ENCODE measurements at regions not wholly inside any gene's neighbourhood (a gene's known extent, or its start where the extent isn't known, plus 50 kb on each side); places are given as distances from the start of the nearest gene placed in this dataset.

DNA sequence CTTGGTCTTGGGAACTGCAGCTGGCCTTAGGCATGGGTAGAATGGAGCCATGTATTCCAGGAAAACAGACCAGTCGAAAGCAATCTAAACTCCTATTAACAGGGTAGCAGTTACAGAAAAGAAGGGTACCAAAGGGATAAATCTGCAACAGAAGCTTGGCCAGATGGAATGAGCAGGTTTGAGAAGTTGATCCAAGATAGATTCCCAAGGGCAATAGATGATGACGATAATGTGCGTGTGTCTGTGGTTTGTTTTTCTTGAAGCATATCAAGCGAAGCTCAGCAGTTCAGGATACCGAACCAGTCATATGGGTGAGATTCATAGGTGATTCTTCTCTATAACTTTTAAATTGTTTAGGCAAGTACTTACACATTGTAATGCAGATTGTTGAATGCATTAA lies 203.8 kb upstream of the SEMA6D start:
- no peak for DNase-seq (ENCODE audit: low spot score)

GRCh38 chr15:47514200-47514652 lies 203.1 kb upstream of the SEMA6D start:
- peak; percentile 37 for DNase-seq (ENCODE audit: low spot score)

DNA sequence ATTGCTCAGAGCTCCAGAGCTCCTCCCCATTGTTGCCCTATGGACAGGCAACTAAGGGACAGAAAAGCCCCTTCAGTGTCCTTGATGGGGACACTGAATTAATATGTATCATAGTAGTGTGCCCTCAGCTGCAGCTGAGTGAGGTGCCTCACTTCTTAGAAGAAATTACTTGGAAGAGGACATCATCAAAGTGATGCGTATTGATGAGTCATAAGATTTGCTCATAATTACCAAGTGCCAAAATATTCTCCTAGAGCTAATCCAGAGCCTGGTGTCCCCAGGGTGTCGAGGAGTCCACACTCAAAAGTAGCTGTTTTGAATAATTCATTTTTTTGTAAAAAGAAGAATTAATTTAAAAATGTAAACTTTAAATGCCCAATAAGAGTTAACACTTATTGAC lies 200.7 kb upstream of the SEMA6D start:
- no peak for DNase-seq (ENCODE audit: low spot score)

DNA sequence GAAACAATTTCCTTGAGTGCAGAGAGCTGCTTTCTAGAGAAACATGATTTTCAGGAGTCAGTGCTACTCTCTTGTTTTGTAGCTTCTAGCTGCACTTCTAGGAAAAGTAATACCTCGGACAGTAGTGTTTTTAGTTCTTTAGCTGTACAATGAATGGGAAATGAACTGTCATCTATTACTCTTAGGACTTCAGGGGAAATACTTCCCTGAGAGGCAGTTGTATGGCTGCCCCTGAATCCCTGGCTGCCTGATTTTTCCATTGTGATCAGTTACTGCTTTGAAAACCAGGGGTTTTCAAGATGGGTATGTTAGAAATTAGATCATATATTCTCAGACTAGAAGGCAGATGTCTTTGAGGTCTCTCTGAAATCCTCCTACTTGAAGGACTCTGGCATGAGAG lies 200.3 kb upstream of the SEMA6D start:
- DNase-seq (ENCODE audit: low spot score), result no peak

DNA sequence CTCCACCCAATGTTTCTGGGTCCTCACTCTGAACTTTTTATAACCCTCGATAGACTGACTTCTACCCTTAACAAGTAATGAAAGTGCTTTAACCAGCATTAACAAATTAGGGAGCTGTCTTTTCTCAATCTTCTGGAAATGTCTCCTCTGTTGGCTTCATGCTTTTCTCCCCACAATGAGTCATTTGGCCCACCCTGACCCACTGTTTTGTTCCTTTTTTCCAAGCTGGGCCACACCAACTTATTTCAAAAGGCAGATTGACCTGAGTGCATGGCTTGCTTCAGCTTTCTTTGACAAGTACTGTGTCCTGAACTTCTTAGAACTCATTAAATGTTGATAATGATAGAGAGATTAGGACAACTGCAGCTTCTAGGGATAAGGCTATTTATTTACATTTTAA lies 199.6 kb upstream of the SEMA6D start:
- no peak for DNase-seq (ENCODE audit: low spot score)

DNA sequence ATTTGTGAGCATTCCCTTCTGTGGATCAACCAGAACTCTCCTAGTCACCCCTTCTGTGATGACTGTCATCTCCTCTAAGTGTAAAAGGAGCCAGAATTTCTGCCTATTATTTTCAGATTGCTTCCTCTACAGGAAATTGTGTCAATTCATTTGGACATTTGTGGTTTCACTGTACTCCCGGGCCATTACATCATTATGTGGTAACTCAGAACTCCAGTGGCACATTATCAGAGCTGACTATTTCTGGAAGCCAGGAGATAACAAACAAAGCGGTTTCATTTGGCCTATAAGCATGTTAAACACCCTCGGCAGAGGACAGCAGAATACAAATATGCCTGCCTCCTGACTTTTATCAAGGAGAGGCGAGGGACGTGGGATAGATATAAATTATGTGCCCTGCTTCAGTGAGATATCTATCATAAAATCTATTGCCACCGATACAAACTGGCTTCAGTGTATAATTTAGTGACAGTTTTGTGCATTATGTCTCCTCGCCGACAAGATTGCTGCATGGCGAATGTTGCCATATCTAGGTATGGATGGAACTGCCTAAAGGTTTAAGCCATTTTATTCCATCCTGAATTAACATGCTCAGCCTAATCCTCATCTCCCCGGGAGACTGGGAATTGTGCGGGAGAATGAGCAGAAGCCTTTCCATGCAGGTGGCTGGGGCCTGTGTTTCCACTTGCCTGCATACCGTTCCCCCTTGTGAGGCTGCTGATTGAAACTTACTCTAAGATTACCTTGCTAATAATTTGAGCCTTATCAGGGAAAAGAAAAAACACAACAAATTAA lies 193.4 kb upstream of the SEMA6D start:
- no peak for DNase-seq (ENCODE audit: low spot score)

- no peak for DNase-seq (ENCODE audit: low spot score)
These were observed 188.1 kb upstream of the SEMA6D start for GRCh38 chr15:47529241-47529640.

GRCh38 chr15:47534673-47535072 lies 182.6 kb upstream of the SEMA6D start:
- DNase-seq (ENCODE audit: low spot score), result no peak

DNA sequence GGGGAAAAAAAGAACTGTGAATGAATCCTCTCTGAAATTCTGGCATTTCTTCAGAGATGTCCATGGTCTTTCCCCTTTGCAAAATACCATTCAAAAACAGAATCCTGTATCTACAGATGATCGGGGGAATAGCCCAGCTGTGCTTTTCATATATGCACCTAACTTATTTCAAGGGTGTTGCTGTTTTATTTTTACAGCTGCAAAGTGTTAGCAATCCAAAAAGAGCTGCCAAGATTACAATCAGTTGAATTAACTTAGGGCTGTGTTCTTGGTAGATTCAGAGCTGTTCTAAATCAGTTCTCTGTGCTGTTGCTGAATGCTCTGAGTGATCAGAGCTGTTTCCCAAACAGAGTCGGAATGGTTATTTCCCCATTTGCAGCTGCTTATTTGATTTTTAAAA lies 175.7 kb upstream of the SEMA6D start:
- DNase-seq (ENCODE audit: low spot score), result no peak

DNA sequence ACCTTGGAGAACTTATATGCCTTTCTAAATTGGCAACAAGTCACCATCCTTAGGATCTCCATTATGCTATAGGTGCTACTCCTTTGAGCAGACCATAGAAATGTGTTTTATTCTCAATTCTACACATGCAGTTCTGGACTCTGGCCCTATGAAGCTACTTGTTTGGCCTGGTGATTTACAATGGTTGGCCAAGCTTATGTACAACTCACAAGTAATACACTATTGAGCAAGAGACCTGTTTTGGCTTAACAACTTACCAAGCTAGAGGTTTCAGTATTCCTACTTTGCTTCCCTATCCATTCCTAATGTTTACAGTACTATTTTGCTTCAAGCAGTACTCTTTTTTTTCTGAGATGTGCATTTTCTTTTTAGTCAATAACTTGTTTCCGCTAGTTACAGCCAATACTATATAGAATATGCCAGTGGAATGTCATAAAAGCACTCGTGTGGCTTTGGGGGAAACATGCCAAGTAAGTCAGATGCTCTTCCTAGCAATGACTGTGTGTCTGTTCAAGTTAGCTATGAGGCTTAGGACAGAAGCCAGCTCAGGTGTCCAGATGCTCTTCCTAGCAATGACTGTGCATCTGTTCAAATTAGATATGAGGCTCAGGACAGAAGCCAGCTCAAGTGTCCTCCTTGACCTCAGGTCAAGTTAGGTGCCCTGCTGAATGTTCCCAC lies 174.9 kb upstream of the SEMA6D start:
- DNase-seq (ENCODE audit: low spot score), result no peak

GRCh38 chr15:47548231-47548630 lies 169.1 kb upstream of the SEMA6D start:
- DNase-seq (ENCODE audit: low spot score), result no peak

- DNase-seq (ENCODE audit: low spot score), result no peak
These were observed 168.3 kb upstream of the SEMA6D start for GRCh38 chr15:47548986-47549385.

DNA sequence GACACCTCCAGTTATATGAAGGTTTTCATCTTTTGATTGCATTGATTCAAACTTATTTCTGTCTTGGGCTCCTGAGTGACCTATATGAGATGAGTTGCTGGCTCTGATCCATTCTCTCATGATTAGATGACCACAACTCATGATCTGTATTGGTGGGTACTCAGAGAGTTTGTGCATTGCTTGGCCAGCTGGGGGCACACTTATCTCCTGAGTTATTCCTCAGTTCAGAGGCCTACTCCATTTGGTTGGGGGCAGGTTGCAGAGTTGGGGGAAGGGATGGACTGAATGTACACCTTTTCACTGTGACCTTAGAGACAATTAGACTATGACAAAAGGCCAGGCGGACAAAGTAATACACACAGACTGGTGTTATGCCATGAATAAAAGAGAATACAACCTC lies 166.2 kb upstream of the SEMA6D start:
- no peak for DNase-seq (ENCODE audit: low spot score)

DNA sequence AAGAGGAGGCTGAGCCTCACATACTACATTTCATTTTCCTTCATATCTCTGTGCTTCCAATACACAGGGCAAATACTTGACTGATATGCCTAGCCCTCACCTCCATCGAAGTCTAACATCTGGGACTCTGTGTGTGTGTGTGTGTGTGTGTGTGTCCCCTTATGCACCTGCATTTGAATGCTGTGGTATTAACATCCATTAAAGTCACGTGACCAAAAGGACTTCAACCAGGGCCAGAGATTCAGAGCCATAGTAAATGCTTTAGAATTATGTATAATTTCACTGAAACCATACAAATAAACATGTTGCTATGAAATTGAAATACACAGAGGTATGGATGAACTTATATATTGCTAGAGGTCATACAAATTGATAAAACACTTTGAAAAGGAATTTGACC lies 165.8 kb upstream of the SEMA6D start:
- no peak for DNase-seq (ENCODE audit: low spot score)

DNA sequence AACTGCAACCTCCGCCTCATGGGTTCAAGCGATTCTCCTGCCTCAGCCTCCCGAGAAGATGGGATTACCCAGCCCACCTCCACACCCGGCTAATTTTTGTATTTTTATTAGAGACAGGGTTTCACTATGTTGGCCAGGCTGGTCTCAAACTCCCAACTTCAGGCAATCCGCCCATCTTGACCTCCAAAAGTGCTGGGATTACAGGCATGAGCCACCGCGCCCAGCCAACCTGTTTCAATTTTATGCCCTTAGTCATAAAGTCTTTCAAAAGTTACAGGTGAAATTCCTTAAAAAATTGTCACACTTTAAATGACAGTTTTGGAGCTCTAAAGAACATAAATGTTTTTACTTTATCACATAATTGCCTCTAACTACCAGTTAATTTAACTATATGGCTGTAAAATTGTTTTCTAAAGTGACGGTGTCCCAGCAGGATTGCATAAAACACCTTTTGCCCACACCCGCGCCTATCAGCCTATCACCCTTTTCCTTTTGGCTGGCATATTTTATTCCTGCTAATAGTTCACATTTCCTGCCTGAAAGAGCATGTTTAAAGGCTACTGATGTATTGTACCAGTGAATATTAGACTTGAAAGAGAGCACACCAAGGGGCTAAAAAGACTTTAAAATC lies 164.2 kb upstream of the SEMA6D start:
- no peak for DNase-seq (ENCODE audit: low spot score)

DNA sequence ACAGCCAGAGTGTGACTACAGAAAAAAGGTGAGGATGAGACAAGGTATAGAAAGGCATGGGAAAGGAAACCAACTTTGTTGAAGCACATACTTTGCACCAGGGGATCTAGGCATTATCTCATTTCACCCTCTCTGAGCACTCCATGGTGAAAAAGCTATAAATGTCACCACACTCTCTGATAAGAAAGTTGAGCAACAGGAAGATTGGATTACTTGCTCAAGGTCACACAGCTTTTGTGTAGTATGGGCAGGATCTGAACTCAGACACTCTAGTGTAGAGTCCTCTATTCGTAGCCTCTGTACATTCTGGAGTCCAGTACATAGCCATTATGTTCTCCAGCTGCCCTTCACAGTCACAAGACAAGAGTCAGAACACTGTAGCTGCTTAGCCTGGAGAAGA lies 163.4 kb upstream of the SEMA6D start:
- no peak for DNase-seq (ENCODE audit: low spot score)

GRCh38 chr15:47561102-47561501 lies 156.2 kb upstream of the SEMA6D start:
- no peak for DNase-seq (ENCODE audit: low spot score)

- DNase-seq (ENCODE audit: low spot score), result no peak
These were observed 151.4 kb upstream of the SEMA6D start for GRCh38 chr15:47565949-47566348.

DNA sequence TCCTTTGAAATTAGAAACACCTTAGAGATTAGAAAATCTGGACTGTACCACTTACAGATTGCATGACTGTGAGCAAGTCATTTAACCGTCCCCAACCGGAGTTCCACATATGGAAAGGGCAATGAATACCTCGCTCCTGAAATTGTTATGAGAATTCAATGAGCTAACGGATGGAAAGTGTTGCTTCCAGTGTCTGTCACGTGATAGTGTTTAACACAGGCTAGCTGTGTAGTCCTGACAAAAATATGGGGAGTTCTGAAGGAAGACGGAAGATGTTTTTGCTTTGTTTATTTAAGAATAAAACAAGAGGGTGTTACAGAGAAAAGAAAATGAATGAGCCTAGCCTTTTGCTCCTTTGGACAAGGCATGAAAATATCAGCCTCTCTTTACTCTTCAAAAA lies 150.7 kb upstream of the SEMA6D start:
- DNase-seq (ENCODE audit: low spot score), result no peak

DNA sequence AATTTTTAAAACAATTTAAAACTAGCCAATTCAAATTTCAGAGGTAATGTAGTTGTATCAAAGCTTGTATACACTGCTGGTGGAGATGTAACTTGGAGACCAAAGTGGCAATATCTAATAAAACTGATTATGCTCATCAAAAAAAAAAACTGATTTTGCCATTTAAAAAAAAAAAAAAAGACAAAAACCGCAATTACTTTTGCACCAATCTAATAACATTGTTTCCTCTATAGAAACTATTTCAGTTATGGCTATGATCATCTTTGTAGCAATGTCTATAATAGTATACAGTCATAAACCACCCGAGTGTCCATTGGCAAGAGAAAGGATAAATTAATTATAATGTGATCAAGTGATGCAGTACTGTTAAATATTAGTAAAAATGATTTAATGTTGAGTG lies 149.3 kb upstream of the SEMA6D start:
- DNase-seq (ENCODE audit: low spot score), result no peak

DNA sequence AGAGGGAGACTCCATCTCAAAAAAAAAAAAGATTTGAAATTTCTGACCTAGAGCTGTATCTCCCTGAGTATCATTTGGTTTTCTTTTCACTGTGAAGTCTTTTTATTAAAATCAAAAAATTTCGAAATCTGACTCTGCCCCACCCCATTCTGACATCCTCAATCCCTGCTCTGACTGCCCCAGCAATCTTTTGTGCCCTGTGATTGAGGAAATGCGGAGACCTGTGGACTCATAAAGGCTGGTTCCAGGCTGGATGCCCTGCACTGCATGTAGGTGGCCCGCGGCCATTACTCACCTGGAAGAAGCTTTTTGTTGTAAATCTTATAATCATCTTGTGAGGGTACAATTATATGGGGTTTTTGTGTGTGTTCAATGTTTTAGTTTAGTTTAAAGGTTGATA lies 147.3 kb upstream of the SEMA6D start:
- no peak for DNase-seq (ENCODE audit: low spot score)

DNA sequence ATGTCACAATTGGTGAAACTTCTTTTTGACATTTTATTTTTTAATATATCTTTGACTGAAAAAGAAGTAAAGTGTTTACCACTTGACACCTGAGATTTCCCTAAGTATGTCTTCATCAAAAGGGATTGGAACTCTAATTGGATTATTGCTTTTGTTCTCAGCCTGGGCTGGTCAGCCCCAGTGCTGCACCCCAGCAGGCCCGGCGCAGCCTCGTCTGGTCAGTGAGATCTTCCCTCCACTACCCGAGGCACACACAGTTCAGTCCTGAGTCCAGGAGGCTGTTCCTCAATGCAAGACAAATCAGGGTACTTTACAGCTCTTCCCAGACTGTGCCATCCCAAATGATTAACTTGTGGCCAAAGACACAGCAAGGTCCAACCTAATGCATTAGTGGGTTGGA lies 146.9 kb upstream of the SEMA6D start:
- no peak for DNase-seq (ENCODE audit: low spot score)

- DNase-seq (ENCODE audit: low spot score), result no peak
These were observed 146.2 kb upstream of the SEMA6D start for GRCh38 chr15:47570881-47571640.
